ENCODE measurements at regions not wholly inside any gene's neighbourhood (a gene's known extent, or its start where the extent isn't known, plus 50 kb on each side); places are given as distances from the start of the nearest gene placed in this dataset.
A peak's percentile ranks its signal among the peaks of the same experiment; 100 is the strongest.

GRCh38 chr17:77700165-77700881 lies 258.2 kb upstream of the TNRC6C start:
- Mint-ChIP-seq H3K9me3 (peaks cover 39% of the 10 kb centered on the region), H3K4me1 (peaks cover 56% of the 10 kb centered on the region), H3K27ac (peak overlapping the region; percentile 29), H3K27me3 (ENCODE audit: low read depth, poor library complexity) (peaks cover 44% of the 10 kb centered on the region), H3K4me3 (no peak overlapping the region), H3K36me3 (ENCODE audit: low read depth) (peaks cover 4% of the 10 kb centered on the region)
- no peak for TF ChIP-seq CTCF (IDR thresholded peaks at IDR 0.05)
- DNase-seq = no peak

GRCh38 chr17:77701996-77702395 lies 256.5 kb upstream of the TNRC6C start:
- no peak overlapping the region for H3K4me3 Mint-ChIP-seq
- no peak for TF ChIP-seq CTCF (IDR thresholded peaks at IDR 0.05)
- H3K9me3 Mint-ChIP-seq = peaks cover 54% of the 10 kb centered on the region
- no peak overlapping the region for H3K27ac Mint-ChIP-seq
- peaks cover 31% of the 10 kb centered on the region for H3K27me3 Mint-ChIP-seq (ENCODE audit: low read depth, poor library complexity)
- peaks cover 5% of the 10 kb centered on the region for H3K36me3 Mint-ChIP-seq (ENCODE audit: low read depth)
- DNase-seq = no peak
- H3K4me1 Mint-ChIP-seq = peaks cover 39% of the 10 kb centered on the region

GRCh38 chr17:77704048-77704815 lies 254.3 kb upstream of the TNRC6C start:
- no peak overlapping the region for H3K4me3 Mint-ChIP-seq
- TF ChIP-seq CTCF (IDR thresholded peaks at IDR 0.05) = no peak
- no peak overlapping the region for H3K27ac Mint-ChIP-seq
- DNase-seq = no peak
- H3K36me3 Mint-ChIP-seq (ENCODE audit: low read depth) = peaks cover 5% of the 10 kb centered on the region
- H3K27me3 Mint-ChIP-seq (ENCODE audit: low read depth, poor library complexity) = peaks cover 18% of the 10 kb centered on the region
- H3K4me1 Mint-ChIP-seq = peaks cover 20% of the 10 kb centered on the region
- H3K9me3 Mint-ChIP-seq = peaks cover 66% of the 10 kb centered on the region

GRCh38 chr17:77706938-77707337 lies 251.6 kb upstream of the TNRC6C start:
- no peak overlapping the region for H3K27ac Mint-ChIP-seq
- H3K27me3 Mint-ChIP-seq (ENCODE audit: low read depth, poor library complexity) = peaks cover 27% of the 10 kb centered on the region
- H3K36me3 Mint-ChIP-seq (ENCODE audit: low read depth) = peaks cover 5% of the 10 kb centered on the region
- TF ChIP-seq CTCF (IDR thresholded peaks at IDR 0.05) = no peak
- no peaks in the 10 kb centered on the region for H3K4me1 Mint-ChIP-seq
- DNase-seq = no peak
- peaks cover 60% of the 10 kb centered on the region for H3K9me3 Mint-ChIP-seq
- no peak overlapping the region for H3K4me3 Mint-ChIP-seq

- no peak for TF ChIP-seq CTCF (IDR thresholded peaks at IDR 0.05)
- DNase-seq = no peak
- Mint-ChIP-seq H3K4me1 (no peaks in the 10 kb centered on the region), H3K36me3 (ENCODE audit: low read depth) (peaks cover 5% of the 10 kb centered on the region), H3K27me3 (ENCODE audit: low read depth, poor library complexity) (peaks cover 23% of the 10 kb centered on the region), H3K27ac (no peak overlapping the region), H3K4me3 (no peak overlapping the region), H3K9me3 (peaks cover 57% of the 10 kb centered on the region)
Measured at GRCh38 chr17:77707546-77707945, 251.0 kb upstream of the TNRC6C start.
